GM13977 (cell line): ENCODE measurements at regions not wholly inside any gene's neighbourhood (a gene's known extent, or its start where the extent isn't known, plus 50 kb on each side); places are given as distances from the start of the nearest gene placed in this dataset.

ENCODE experiments used
- DNase-seq: peaks from one replicate; pipeline ENCODE4 v3.0.0; 2012; ENCODE audit warnings: low spot score
- CTCF ChIP-seq: IDR thresholded peaks from 2 replicates; pipeline ENCODE4 v1.5.1; 2012; ENCODE audit warnings: mild to moderate bottlenecking, control low read depth; ENCODE audit not compliant: insufficient read depth; ENCODE audit errors: extremely low read depth, missing control alignments
- in situ Hi-C: fragments of 300-500 bp; cut with MboI; formaldehyde crosslinking; loops from one replicate; pipeline ENCODE4 v1.12.0; 2022; ENCODE audit warnings: low sequenced_read_pairs, low pct_unique_long_range_greater_than_20kb, mixed read lengths, inconsistent platforms; ENCODE audit not compliant: unreplicated experiment

GRCh38 chr5:155316070-155316714 is 302.6 kb downstream of the KIF4B start:
- in situ Hi-C loops, result no loop called here
- TF ChIP-seq CTCF, result no peak
- DNase-seq, result no peak

GRCh38 chr5:155332618-155333017 is 319.1 kb downstream of the KIF4B start:
- no peak for TF ChIP-seq CTCF
- DNase-seq, result no peak
- in situ Hi-C loops, result no loop called here

GRCh38 chr5:155342956-155343355 is 329.4 kb downstream of the KIF4B start:
- in situ Hi-C loops, result no loop called here
- no peak for TF ChIP-seq CTCF
- no peak for DNase-seq

- DNase-seq, result no peak
These were observed 329.9 kb downstream of the KIF4B start for GRCh38 chr5:155343468-155343867.

GRCh38 chr5:155353231-155353630 is 339.7 kb downstream of the KIF4B start:
- TF ChIP-seq CTCF, result no peak
- in situ Hi-C loops, result no loop called here
- DNase-seq, result no peak

More at GRCh38 chr5:155343468-155343867, 329.9 kb downstream of the KIF4B start:
- no peak for TF ChIP-seq CTCF
- in situ Hi-C loops, result no loop called here

GRCh38 chr5:155366096-155366495 is 352.5 kb downstream of the KIF4B start:
- in situ Hi-C loops, result no loop called here
- no peak for TF ChIP-seq CTCF
- no peak for DNase-seq
